NCI-H748 (cell line): ENCODE measurements at regions not wholly inside any gene's neighbourhood (a gene's known extent, or its start where the extent isn't known, plus 50 kb on each side); places are given as distances from the start of the nearest gene placed in this dataset.

Experiments
- DNase-seq: peaks from one replicate; lab custom pipeline; 2025; ENCODE audit not compliant: unreplicated experiment; lab: John Stamatoyannopoulos, UW

DNA sequence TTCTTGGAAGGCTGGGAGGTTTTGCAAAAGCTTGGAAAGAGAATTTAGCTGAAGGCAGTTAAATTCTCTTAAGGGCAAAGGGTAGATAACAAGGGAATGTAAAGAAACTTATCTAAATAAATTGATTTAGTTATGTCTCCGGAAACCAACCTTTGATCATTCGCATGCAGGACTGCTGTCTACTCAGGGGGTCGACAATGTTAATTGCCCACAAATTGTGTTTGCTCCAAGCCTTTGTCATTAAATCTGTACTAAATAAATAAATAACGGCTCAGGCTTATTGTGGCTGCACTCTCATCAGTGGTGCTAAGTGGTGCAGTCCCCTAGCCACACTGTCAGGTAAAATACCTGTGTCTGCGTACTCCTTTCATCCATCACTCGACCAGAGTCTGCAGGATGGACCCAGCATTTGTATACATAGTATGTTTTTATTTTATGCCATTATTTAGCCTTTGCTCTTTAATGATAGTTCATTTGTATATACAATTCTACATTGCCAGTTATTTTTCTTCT lies 497.4 kb upstream of the RASGRP1 start:
- DNase-seq: no peak

DNA sequence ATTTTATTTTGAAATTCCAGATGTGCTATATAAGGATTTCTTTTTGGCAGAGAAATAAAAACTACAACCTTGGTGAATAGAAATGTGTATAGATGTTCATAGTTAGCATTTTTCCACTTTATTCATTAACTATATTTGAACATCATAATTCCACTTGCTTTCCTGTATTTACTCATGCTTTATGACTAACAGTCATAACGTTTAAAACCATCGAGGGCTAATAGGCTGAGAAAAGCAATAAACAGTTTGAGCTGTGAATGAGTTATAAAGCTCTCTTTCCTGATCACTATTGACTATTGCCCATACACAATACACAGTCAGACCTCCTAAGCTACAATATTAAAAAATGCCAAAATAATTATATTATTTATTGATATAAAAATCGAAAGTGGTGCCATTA lies 502.1 kb upstream of the RASGRP1 start:
- no peak for DNase-seq

- DNase-seq: no peak
Measured at GRCh38 chr15:39074341-39074985, 506.4 kb upstream of the THBS1 start.

GRCh38 chr15:39075311-39075710 lies 505.6 kb upstream of the THBS1 start:
- DNase-seq: no peak

DNA sequence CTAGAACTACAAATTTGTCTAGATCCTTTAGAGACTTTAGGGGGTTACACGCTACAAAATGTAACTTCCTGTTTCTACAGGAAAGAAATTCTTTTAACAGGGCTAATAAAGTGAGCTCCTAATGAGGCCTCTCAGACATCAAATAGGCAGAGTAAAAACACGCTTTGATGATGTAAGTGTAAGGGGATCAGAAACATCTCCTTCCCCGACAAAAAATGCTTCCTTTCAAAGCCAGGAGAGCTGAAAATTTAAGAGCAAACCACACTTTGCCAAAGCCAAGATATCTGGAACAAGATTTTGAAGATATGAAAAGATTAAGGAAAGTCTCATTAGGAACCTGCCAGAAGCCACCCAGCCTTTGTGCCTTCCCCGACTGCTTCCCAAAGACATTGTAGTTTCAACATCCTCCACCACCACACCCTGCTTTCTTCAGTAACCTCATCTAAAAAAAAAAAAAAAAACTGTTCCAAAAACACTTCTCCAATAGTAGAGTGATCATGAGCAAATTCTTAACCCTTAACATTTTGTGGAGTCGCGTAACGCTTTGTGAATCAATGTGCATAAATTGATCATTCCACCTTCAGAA lies 505.0 kb upstream of the THBS1 start:
- no peak for DNase-seq

DNA sequence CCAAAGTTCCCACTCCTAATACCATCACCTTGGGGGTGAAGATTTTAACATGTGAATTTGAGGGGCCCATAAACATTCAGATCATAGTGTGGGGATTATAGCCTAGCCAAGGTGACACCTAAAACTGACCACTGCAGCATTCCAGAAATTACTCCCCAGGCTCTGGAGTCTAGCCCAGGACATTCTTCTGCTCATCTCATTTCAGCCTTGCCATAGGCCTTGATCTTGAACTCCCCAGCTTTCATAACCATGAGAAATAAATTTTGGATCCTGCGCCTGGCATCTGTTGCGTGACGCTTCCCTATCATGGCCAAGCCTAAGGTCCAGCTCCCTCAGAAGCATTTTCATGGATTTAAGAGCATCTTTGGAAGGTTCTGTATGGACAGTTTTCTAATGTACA lies 502.9 kb upstream of the THBS1 start:
- no peak for DNase-seq

GRCh38 chr15:39079296-39079847 lies 501.5 kb upstream of the THBS1 start:
- no peak for DNase-seq

- DNase-seq: no peak
Measured at GRCh38 chr15:39083213-39083612, 497.7 kb upstream of the THBS1 start.

- DNase-seq: no peak
Measured at GRCh38 chr15:39084674-39085530, 496.0 kb upstream of the THBS1 start.

GRCh38 chr15:39086641-39087040 lies 494.2 kb upstream of the THBS1 start:
- DNase-seq: no peak

DNA sequence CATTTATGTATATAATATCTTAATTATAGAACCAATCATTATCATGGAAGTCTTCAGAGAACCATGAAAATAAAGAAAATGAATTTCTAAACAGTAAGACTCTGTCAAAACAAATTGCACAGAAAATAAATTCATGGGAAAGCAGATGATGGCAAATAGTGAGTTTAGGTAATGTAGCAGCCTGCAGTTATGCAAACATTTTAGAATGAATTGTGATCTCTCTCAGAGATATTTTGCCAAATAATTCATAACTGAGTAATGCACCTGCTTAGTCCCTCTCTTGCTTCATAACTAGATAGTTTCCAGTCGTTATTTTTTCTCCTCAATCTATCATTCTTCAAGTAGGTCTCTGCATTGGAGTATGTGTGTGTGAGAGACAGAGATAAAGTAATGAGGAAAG lies 492.7 kb upstream of the THBS1 start:
- no peak for DNase-seq

- no peak for DNase-seq
Measured at GRCh38 chr15:39092354-39092753, 488.5 kb upstream of the THBS1 start.

DNA sequence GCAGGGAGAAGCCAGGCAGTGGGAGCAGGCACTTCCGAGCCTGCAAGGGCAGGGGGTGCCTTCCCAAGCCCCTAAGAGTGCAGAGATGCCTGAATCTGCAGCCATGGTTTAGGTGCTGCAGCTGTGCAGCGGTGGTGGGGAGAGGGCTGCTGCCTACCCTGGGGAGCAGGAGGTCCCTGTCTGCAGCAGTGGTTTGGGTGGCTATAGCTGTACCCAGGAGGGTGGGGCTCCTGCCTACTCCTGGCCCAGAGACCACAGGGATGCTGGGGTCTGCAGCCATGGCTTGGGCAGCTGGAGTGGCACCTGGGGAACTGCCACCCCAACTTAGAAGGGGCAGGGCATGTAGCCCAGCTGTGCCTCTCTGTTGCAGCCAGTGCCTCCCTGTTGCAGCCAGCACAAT lies 488.1 kb upstream of the THBS1 start:
- no peak for DNase-seq

DNA sequence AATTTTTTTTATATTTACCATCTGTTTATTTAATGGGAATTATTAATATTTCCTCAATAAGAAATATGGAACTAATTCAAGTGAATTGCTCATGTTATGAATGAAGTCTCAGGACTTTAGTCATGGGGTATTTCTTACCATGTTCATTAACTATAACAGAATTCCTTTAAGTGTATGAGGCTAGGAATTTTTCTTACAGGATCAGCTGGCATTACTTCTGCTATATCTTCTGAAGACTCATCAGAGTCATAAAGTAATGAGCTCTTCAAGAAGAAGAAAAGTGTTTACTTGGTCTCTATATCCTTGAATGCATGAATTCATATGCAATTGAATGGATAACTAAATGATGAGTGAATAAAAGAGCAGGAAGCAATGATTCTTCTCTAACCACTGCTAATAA lies 486.8 kb upstream of the THBS1 start:
- no peak for DNase-seq

- peak; percentile 0 for DNase-seq
Measured at GRCh38 chr15:39095218-39095879, 485.5 kb upstream of the THBS1 start.

DNA sequence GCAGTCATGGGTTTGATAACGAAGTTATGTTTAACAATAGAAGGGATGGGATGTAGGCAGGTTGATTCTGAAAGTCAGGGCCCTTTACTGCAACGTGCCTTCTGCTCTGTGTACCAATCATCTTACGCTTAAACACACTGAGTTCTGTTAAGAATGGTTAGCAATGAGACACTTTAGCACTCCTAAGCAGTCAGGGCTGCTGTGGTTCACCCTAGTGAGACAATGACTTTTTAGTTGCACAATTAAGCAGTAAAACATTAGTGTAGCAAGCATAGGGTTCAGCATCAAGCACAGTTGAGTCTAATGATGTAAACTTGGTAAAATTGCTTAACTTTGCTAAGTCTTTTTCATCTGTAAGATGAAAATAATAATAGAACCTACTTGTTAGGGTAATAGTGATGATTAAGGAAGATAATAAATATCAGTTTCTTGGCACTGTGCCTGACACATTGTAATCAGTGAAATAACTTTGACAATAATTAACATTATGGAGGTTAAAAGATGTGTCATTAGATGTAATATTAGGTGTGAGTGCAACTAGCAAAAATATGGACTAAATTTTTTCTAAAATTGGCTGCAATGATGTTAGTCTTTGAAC lies 484.2 kb upstream of the THBS1 start:
- no peak for DNase-seq

GRCh38 chr15:39099524-39099923 lies 481.4 kb upstream of the THBS1 start:
- no peak for DNase-seq

DNA sequence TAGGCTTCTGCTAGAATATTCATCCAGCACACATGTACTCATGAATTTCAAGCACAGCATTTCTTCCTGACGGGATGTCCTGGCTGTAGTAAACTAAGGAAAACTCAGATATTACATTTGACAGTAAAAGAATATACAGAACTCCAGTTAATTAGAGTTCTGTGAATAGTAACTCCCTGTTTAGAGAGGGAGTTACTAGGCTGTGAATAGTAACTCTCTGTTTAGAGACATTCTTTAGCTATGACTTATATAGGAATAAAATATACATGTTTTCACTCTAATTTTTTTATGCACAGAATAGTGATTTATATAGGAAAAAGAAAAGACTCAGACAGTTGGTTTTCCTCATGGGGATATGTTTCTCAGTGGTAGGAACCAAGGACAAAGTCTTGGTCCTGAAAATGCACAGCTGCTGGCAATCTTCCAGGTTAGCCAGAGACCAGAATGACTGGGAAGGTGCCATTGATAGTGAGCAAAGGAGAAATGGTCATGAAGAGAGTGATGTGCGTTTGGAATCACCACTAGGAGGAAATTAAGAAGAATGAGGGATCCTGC lies 480.7 kb upstream of the THBS1 start:
- no peak for DNase-seq

DNA sequence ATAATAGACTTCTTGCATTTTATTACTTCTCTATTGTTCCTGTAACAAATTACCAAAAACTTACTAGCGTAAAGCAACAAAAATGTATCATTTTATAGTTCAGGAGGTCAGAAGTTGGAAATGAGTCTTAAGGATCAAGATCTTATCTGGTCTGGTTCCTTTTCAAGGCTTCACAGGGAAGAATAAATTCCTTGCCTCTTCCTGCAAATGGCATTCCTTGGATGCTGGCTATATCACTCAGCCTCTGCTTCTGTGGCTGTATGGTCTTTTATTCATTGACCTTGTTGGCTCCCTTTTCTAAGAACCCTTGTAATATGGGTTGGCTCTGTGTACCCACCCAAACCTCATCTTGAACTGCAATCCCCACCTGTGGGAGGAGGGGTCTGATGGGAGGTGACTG lies 478.4 kb upstream of the THBS1 start:
- DNase-seq: no peak

DNA sequence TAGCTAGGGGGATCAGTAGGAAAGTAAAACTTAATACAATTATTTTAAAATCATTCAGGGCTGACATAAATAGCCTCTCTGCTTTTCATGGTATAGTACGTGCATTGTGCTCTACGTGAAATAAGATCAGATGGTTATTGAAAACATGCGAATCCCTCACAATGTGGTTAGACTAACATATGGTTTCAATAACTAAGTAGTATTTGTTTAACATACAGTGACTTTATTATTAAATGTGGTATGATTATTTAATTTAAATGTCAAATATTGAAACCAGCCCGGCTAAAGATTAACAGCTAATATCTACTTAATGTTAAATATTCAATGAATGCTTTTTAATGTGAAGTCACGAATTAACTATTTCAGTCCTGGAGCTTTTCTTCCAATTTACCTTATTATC lies 473.9 kb upstream of the THBS1 start:
- no peak for DNase-seq

DNA sequence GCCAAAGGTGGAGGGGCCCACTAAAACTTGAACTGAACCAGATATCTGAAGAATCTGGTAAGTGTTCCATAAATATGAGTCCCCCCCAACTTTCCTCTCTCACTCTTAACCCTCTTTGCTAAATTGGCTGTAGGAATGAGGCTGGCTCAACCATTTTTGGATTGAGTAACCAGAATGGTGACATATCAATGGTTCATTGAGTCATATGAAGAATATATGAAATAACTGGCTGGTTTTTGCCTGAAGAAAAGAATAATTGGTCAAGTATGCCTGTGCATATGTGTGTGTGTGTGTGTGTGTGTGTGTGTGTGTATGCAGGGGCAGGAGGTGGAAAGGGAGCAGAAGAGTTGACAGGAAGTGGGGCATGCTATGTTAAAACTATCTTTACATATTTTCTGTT lies 472.9 kb upstream of the THBS1 start:
- no peak for DNase-seq
